GM13976 (cell line): ENCODE measurements at regions not wholly inside any gene's neighbourhood (a gene's known extent, or its start where the extent isn't known, plus 50 kb on each side); places are given as distances from the start of the nearest gene placed in this dataset.
"Not testable (repeated sequence)": the region's sequence is repeated elsewhere in the genome, so short reads cannot be mapped to it uniquely, and the experiment has no call there.

Source experiments
- DNase-seq: peaks from one replicate; pipeline ENCODE4 v3.0.0; 2012; ENCODE audit warnings: low spot score
- in situ Hi-C: fragments of 300-500 bp; cut with MboI; formaldehyde crosslinking; loops from one replicate; pipeline ENCODE4 v1.12.0; 2022; ENCODE audit warnings: low sequenced_read_pairs, mixed read lengths, inconsistent platforms; ENCODE audit not compliant: unreplicated experiment
- TF ChIP-seq, protein P1 (sequence below): IDR thresholded peaks from 2 replicates; pipeline ENCODE4 v1.5.1; 2012; ENCODE audit warnings: borderline replicate concordance, mild to moderate bottlenecking; ENCODE audit not compliant: insufficient read depth; ENCODE audit errors: extremely low read depth, missing control alignments, control extremely low read depth

DNA sequence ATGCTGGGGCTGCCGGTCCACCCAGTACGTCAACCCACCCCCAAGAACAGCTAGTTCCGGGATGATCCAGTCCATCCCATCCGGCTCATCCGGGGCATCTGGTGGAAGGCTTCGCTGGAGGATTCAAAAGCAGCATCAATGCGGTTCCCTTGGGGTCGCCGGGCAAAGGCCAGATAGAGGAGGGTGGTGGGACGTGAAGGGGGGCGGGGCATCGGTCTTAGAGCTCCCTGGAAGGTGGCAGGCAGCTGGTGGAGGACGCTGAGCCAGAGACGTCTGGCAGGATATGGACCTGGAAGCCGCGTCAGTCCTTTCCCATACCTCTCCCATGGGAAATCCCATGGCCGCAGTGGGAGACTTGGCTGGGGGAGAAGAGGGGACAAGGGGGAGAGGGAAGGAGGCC, 1500.8 kb upstream of the DEFB115 start:
- no peak for DNase-seq
- in situ Hi-C loops: no loop called here
- TF ChIP-seq, protein P1, sequence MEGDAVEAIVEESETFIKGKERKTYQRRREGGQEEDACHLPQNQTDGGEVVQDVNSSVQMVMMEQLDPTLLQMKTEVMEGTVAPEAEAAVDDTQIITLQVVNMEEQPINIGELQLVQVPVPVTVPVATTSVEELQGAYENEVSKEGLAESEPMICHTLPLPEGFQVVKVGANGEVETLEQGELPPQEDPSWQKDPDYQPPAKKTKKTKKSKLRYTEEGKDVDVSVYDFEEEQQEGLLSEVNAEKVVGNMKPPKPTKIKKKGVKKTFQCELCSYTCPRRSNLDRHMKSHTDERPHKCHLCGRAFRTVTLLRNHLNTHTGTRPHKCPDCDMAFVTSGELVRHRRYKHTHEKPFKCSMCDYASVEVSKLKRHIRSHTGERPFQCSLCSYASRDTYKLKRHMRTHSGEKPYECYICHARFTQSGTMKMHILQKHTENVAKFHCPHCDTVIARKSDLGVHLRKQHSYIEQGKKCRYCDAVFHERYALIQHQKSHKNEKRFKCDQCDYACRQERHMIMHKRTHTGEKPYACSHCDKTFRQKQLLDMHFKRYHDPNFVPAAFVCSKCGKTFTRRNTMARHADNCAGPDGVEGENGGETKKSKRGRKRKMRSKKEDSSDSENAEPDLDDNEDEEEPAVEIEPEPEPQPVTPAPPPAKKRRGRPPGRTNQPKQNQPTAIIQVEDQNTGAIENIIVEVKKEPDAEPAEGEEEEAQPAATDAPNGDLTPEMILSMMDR: no peak

DNA sequence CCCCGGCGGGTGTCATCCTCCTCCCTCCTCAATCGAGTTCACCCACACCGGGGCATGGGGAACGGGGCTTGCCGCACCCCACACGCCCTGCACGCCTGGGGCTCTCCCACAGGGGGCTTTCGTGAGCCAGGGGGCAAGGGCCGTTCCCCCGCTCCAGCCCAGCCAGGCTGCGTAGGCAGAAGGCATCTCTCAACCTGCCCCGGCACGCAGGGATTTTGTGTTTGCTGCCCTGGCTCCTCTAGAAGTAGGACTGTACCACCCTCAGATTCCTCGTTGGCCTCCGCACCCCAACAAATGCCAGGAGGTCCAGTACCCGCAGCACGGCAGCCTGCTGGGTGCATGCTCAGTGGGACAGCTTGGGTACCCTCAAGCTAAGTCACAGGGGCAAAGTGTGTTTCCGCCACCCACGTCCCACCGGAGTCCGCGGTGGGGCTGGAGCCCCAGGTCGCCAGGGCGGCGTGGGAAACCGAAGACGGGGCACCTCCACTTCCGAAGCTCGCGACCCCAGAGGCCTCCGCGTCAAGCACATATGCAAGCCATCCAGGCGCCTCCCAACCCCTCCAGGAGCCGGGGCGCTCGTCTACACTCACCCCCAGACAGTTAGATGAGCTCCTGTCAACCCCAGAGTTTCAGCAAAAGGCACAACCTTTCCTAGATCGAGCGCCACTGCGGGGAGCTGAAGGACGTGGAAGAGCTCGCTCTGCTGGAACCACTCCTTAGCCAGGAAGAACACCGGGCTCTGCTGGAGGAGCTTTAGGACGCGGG, 1495.7 kb upstream of the DEFB115 start:
- DNase-seq, in situ Hi-C loops: not testable (repeated sequence)

DNA sequence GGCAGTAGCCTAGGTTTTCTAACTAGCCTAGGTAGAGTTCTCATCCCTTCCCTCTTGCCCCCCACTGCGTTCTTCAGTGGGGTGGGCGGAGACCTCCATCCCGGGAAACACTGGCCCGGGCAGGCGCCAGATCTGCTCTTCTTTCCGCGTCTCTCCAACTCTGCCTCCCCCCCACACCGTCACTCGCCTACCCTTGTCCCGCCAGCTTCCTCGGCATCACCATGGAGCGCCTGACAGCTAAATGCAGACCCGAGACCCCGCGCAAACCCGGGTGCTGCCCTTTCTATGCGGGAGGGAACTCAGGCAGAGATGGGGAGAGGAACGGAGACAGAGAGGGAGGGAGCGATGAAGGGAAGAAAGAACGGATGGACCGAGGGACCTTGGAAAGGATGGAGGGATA, 1494.8 kb upstream of the DEFB115 start:
- DNase-seq: no peak
- TF ChIP-seq, protein P1: no peak
- in situ Hi-C loops: no loop called here

DNA sequence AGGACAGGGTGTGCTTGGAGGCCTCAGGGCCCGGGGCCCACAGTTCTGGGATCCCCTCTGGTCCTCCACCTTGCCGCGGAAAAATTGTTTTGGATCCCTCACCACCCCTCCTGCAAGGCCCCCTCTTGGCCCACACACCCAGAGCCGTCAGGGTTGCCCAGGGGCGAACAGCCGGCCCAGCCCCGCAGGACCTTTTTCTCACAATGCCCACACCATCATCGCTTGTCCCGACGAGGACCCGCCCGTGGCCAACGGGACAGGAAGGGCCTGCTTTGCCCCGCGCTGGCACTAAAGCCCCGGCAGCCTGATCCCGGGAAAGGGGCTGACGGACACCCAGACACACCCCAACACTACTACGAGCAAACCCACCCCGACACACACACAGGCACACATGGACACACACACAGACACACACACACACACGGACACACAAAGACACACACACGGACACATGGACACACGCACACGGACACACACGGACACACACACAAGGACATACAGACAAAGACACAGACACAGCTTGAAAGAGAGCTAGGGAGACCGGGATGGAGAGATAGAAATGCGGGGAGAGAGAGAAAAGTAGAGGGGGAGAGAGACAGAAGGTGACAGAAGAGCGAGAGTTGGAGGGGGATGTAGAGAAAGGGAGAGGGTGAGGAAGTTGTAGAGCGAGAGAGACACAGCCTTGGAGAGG, 1493.5 kb upstream of the DEFB115 start:
- TF ChIP-seq, protein P1: no peak
- no peak for DNase-seq
- in situ Hi-C loops: no loop called here

DNA sequence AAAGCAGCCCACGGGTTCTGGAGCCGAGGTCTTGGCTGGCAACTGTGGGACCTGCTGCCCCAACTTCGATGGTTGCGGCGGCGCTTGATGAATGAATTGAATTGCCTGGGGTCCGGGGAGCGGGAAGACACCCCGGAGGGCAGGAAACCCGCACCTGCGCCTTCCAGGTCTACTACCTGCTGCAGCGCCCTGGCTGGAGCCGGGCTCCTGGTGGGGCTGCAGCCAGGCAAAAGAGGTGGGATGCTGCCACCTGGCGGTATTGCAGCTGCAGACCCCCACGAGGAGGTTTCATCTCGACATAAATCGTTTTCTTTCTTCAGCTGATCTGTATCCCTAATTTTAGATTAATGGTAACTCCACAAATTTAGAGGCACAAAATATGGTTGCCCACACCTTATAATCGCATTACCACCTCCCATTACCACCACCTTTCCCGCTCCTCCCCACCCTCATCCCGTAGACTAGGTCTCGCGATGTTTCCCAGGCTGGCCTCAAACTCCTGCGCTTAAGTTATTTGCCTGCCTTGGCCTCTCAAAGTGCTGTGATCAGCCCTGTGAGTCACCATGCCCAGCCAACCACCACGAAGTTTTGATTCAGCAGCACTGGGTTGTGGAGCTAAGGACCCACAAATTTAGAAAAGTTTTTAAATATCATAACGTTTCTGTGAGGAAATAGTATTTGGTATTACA, 1492.4 kb upstream of the DEFB115 start:
- in situ Hi-C loops, DNase-seq: not testable (repeated sequence)

DNA sequence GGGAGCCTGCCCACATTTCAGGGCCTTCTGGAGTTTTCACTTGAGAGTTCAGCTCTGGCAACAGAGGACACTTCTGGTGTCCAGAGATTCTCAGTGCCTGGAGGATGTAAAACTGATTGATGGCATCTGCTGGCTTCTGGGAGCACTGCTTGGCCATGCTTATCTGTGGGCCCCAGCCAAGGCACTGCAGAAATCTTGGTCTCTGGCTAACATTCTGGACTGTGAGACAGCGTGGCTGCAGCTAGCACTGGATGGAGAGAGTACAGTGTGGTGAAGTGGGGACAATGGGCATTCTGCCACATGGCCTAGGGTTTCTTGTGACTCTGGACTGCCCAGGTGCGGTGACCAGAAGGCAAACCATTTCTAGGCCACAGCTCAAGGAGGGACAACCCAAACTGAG, 1479.4 kb upstream of the DEFB115 start:
- DNase-seq, in situ Hi-C loops: not testable (repeated sequence)

DNA sequence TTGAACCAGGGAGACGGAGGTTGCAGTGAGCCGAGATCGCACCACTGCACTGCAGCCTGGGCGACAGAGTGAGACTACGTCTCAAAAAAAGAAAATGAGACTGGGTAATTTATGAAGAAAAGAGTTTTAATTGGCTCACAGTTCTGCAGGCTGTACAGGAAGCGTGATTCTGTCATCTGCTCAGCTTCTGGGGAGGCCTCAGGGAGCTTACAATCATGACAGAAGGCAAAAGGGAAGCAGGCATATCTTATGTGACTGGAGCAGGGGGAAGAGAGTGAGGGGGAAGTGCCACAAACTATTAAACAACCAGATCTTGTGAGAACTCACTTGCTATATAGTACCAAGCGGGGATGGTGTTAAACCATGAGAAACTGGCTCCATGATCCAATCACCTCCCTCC, 1476.2 kb upstream of the DEFB115 start:
- DNase-seq, in situ Hi-C loops: not testable (repeated sequence)

DNA sequence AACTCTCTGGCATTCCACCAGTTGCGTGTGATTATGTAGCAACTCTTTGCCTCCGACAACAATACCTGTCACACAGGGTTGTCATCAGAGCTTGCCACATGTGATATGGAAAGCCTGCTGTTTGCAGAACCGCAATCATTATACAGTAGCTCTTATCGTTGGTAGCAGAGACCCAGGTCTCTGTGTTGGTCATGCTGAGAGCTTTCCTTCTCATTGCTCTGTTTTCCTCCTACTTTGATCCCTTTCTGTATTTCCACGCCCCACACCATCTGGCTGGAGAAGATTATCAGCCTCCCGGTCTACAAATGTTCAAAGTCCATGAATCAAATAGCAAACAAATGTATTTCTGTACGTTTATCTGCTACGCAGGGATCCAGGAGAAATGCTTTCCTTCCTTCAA, 1475.6 kb upstream of the DEFB115 start:
- DNase-seq, in situ Hi-C loops: not testable (repeated sequence)

DNA sequence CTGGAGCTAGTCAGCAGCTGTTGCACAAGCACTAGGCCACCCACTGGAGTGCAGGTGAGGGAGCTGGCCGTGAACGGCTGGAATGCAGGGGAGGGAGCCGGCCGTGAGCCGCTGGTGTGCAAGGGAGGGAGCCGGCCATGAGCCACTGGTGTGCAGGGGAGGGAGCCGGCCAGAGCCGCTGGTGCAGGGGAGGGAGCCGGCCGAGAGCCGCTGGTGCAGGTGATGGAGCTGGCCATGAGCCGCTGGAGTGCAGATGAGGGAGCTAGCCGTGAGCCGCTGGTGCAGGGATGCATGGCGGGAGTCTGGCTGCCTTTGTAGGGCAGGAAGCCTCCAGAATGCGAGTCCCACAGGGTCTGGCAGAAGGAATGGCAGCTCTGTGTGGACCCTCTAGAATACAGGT, 1470.0 kb upstream of the DEFB115 start:
- in situ Hi-C loops, DNase-seq: not testable (repeated sequence)

DNA sequence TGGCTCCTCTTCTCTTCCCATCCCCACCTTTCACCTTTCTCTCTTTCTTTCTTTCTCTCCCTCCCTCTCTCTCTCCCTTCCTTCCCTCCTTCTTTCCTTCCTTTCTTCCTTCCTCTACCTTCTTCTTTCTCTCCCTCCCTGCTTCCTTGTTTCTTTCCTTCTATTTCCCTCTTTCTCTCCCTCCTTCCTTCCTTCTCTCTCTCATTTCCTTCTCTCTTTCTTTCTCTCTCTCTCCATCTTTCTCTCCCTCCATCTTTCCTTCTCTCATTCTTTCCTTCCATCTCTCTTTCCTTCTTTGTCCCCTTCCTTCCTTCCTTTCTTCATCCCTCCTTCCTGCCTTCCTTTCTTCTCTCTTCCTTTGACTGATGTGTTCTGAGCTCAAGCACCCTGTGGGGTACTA, 1467.0 kb upstream of the DEFB115 start:
- TF ChIP-seq, protein P1: no peak
- no peak for DNase-seq
- in situ Hi-C loops: no loop called here

DNA sequence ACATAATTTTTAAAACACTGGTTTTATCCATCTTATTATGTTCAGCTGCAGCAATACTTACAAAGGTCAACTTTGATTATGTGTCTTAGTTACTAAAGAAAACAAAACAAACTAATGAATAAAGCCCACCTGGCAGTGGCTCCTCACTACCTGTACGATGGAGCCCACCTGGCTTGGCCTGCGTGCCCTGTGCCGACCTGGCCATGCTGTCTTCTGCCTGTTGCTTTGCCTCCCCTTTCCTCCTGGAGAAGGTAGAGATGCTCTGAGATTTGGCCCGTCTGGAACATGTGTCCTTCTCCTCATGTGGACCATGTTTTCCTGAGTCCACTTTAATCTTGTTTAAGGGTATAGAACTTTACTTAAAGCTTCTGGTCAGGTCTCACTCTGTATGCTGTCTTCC, 1426.0 kb upstream of the DEFB115 start:
- DNase-seq, in situ Hi-C loops: not testable (repeated sequence)

DNA sequence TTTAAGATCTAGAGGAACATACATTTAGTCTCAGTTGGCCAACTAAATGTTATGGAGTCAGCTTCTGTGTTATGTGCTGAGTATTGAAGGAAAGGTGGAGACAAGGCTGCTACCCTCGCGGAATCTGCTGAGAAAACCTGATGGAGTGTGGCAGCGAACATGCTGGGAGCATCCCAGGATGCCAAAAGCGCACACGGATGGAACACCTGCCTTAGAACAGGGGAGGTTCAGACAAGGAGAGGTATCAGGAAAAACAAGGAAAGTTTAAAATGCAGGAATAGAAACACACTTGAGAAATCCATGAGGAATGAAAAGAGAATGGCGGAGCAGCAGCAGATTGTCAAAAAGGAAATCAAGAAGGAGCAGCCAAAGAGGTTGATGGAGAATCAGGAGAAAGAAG, 1389.5 kb upstream of the DEFB115 start:
- DNase-seq: not testable (repeated sequence)

DNA sequence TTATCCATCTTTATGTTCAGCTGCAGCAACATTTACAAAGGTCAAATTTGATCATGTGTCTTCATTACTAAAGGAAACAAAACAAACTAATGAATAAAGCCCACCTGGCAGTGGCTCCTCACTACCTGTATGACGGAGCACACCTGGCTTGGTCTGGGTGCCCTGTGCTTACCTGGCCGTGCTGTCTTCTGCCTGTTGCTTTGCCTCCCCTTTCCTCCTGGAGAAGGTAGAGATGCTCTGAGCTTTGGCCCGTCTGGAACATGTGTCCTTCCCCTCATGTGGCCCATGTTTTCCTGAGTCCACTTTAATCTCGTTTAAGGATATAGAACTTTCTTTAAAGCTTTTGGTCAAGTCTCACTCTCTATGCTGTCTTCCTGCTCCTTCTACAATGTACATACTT, 1388.8 kb upstream of the DEFB115 start:
- in situ Hi-C loops, DNase-seq: not testable (repeated sequence)

More for the DNA sequence above, 1389.5 kb upstream of the DEFB115 start:
- in situ Hi-C loops: not testable (repeated sequence)
